SK-N-SH treated with all-trans-retinoic acid at 6 μM for 48 hours (cell line): ENCODE measurements at regions not wholly inside any gene's neighbourhood (a gene's known extent, or its start where the extent isn't known, plus 50 kb on each side); places are given as distances from the start of the nearest gene placed in this dataset.

Experiments used
- ATAC-seq: fragments of 200-7000 bp; cut with Tn5 transposase; 3 replicates; pipeline ENCODE4 v1.9.1; 2020; ENCODE audit warnings: mild to moderate bottlenecking, moderate library complexity
- ARNTL ChIP-seq: fragments of 450-650 bp; formaldehyde crosslinking; IDR thresholded peaks from 2 replicates; pipeline ENCODE4 v1.5.0; 2020; ENCODE audit warnings: low read depth, mild to moderate bottlenecking, moderate library complexity, borderline replicate concordance
- BACH2 ChIP-seq: fragments of 250-450 bp; sonication (Bioruptor Pico); IDR thresholded peaks from 2 replicates; pipeline ENCODE4 v1.9.0; 2021; ENCODE audit warnings: mild to moderate bottlenecking, borderline replicate concordance
- CSDC2 ChIP-seq: fragments of 250-450 bp; sonication (Bioruptor Pico); IDR thresholded peaks from 2 replicates; pipeline ENCODE4 v1.5.0; 2020; ENCODE audit warnings: mild to moderate bottlenecking, moderate library complexity
- ESRRG ChIP-seq: fragments of 250-450 bp; sonication (Bioruptor Pico); IDR thresholded peaks from 2 replicates; pipeline ENCODE4 v1.6.1; 2021; ENCODE audit warnings: mild to moderate bottlenecking
- GLIS3 ChIP-seq: fragments of 250-450 bp; sonication (Bioruptor Pico); IDR thresholded peaks from 2 replicates; pipeline ENCODE4 v1.5.0; 2020; ENCODE audit warnings: mild to moderate bottlenecking, moderate library complexity
- ISL1 ChIP-seq: fragments of 250-450 bp; sonication (Bioruptor Pico); IDR thresholded peaks from 2 replicates; pipeline ENCODE4 v2.1.2; 2022; ENCODE audit warnings: mild to moderate bottlenecking, moderate library complexity
- RARB ChIP-seq: fragments of 250-450 bp; sonication (Bioruptor Pico); IDR thresholded peaks from 2 replicates; pipeline ENCODE4 v1.8.0; 2021; ENCODE audit warnings: mild to moderate bottlenecking, moderate library complexity
- SNAI2 ChIP-seq: fragments of 250-450 bp; sonication (Bioruptor Pico); IDR thresholded peaks from 2 replicates; pipeline ENCODE4 v1.5.0; 2020; ENCODE audit warnings: mild to moderate bottlenecking, moderate library complexity
- TCF4 ChIP-seq: fragments of 250-450 bp; sonication (Bioruptor Pico); IDR thresholded peaks from 2 replicates; pipeline ENCODE4 v1.8.0; 2021; ENCODE audit warnings: mild to moderate bottlenecking, moderate library complexity, borderline replicate concordance
- TOX ChIP-seq: fragments of 250-450 bp; sonication (Bioruptor Pico); IDR thresholded peaks from 2 replicates; pipeline ENCODE4 v1.8.0; 2021; ENCODE audit warnings: mild to moderate bottlenecking, moderate library complexity, borderline replicate concordance
- ZC3H10 ChIP-seq: fragments of 250-450 bp; sonication (Bioruptor Pico); IDR thresholded peaks from 2 replicates; pipeline ENCODE4 v1.5.1; 2021; ENCODE audit warnings: mild to moderate bottlenecking, moderate library complexity
- ZFP3 ChIP-seq: fragments of 250-450 bp; sonication (Bioruptor Pico); IDR thresholded peaks from 2 replicates; pipeline ENCODE4 v1.5.0; 2020; ENCODE audit warnings: mild to moderate bottlenecking, moderate library complexity
- ZFP30 ChIP-seq: fragments of 450-650 bp; formaldehyde crosslinking; IDR thresholded peaks from 2 replicates; pipeline ENCODE4 v1.5.0; 2022; ENCODE audit warnings: mild to moderate bottlenecking, moderate library complexity
- ZNF565 ChIP-seq: fragments of 450-650 bp; formaldehyde crosslinking; conservative IDR thresholded peaks from 2 replicates; pipeline ENCODE4 v1.5.0; 2020; ENCODE audit warnings: low read depth, mild to moderate bottlenecking, moderate library complexity
- ZNF70 ChIP-seq: fragments of 450-650 bp; formaldehyde crosslinking; IDR thresholded peaks from 2 replicates; pipeline ENCODE4 v1.5.0; 2020; ENCODE audit warnings: mild to moderate bottlenecking, moderate library complexity
- TF ChIP-seq, protein P1 (sequence below): fragments of 250-450 bp; sonication (Bioruptor Pico); IDR thresholded peaks from 2 replicates; pipeline ENCODE4 v1.5.1; 2020; ENCODE audit warnings: low read depth, mild to moderate bottlenecking, moderate library complexity
- TF ChIP-seq, protein P2 (sequence below): fragments of 250-450 bp; sonication (Bioruptor Pico); IDR thresholded peaks from 2 replicates; pipeline ENCODE4 v1.8.0; 2020; ENCODE audit warnings: mild to moderate bottlenecking, moderate library complexity, borderline replicate concordance
- TF ChIP-seq, protein P3 (sequence below): fragments of 250-450 bp; sonication (Bioruptor Pico); IDR thresholded peaks from 2 replicates; pipeline ENCODE4 v1.5.1; 2021; ENCODE audit warnings: mild to moderate bottlenecking, moderate library complexity
- TF ChIP-seq, protein P4 (sequence below): fragments of 250-450 bp; sonication (Bioruptor Pico); IDR thresholded peaks from 2 replicates; pipeline ENCODE4 v1.8.0; 2021; ENCODE audit warnings: low read depth, mild to moderate bottlenecking, moderate library complexity, borderline replicate concordance

DNA sequence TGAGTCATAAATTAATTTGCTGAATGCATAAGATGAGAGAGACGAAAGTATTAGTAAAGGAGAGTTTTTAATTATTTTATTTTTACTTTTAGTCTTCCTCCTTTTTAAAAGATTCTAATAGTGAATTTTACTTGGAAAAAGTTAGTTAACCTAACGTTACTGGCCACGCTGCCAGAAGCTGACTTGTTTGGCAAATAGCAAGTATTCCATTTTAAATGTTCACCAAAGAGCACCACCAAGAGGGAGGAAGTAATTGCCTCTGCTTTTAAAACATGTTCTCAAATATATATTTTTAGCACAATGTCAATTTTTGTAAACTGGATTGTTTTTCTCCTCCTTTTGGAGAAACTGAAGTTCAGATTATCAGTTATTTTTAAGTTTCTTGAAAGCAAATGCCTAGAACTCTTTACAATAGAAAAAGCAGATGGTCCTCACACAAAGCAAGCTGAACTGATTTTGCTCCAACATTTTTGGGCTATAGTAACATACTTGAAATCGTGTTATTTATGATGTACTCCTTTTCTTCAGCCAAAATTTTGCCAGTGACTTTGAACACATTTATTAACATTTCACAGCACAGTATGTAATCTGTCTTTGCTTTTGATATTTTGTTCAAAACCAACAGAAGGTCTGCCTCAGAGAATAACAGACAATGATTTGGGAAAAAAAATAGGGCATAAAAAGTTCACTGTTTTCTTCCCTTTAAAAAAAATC is 1311.0 kb upstream of the FAM98A start:
- ATAC-seq = no peak
- TF ChIP-seq, protein P1, sequence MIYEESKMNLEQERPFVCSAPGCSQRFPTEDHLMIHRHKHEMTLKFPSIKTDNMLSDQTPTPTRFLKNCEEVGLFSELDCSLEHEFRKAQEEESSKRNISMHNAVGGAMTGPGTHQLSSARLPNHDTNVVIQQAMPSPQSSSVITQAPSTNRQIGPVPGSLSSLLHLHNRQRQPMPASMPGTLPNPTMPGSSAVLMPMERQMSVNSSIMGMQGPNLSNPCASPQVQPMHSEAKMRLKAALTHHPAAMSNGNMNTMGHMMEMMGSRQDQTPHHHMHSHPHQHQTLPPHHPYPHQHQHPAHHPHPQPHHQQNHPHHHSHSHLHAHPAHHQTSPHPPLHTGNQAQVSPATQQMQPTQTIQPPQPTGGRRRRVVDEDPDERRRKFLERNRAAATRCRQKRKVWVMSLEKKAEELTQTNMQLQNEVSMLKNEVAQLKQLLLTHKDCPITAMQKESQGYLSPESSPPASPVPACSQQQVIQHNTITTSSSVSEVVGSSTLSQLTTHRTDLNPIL (CRISPR knock-in tag) = no peak
- TF ChIP-seq, protein P2, sequence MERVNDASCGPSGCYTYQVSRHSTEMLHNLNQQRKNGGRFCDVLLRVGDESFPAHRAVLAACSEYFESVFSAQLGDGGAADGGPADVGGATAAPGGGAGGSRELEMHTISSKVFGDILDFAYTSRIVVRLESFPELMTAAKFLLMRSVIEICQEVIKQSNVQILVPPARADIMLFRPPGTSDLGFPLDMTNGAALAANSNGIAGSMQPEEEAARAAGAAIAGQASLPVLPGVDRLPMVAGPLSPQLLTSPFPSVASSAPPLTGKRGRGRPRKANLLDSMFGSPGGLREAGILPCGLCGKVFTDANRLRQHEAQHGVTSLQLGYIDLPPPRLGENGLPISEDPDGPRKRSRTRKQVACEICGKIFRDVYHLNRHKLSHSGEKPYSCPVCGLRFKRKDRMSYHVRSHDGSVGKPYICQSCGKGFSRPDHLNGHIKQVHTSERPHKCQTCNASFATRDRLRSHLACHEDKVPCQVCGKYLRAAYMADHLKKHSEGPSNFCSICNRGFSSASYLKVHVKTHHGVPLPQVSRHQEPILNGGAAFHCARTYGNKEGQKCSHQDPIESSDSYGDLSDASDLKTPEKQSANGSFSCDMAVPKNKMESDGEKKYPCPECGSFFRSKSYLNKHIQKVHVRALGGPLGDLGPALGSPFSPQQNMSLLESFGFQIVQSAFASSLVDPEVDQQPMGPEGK = no peak

DNA sequence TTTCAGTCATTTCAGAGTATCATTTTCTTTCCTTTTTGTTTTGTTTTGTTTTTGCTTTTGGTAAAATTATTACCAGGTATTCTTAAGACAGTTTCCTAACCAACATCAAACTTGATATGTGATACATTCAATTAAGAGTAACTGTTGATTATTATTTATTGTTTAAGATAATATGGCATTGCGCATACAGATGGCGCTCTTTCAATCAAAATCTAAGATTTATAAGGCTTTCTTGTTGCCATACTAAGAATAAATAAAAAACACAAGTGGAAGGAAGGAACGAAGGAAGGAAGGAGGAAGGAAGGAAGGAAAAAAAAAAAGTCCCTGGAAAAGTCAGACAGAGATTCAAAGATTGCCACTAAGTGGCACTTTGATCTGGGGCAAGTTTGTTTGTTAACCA is 1308.7 kb upstream of the FAM98A start:
- TF ChIP-seq, protein P2 = no peak
- no peak for TF ChIP-seq TCF4
- TF ChIP-seq BACH2 (CRISPR knock-in tag) = no peak
- TF ChIP-seq ISL1 (CRISPR knock-in tag) = no peak
- TF ChIP-seq ZFP30 (CRISPR knock-in tag) = no peak
- TF ChIP-seq, protein P3, sequence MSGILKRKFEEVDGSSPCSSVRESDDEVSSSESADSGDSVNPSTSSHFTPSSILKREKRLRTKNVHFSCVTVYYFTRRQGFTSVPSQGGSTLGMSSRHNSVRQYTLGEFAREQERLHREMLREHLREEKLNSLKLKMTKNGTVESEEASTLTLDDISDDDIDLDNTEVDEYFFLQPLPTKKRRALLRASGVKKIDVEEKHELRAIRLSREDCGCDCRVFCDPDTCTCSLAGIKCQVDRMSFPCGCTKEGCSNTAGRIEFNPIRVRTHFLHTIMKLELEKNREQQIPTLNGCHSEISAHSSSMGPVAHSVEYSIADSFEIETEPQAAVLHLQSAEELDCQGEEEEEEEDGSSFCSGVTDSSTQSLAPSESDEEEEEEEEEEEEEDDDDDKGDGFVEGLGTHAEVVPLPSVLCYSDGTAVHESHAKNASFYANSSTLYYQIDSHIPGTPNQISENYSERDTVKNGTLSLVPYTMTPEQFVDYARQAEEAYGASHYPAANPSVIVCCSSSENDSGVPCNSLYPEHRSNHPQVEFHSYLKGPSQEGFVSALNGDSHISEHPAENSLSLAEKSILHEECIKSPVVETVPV (CRISPR knock-in tag) = no peak
- no peak for TF ChIP-seq SNAI2 (CRISPR knock-in tag)
- no peak for TF ChIP-seq ZNF565 (CRISPR knock-in tag)
- TF ChIP-seq, protein P1 (CRISPR knock-in tag) = no peak
- TF ChIP-seq GLIS3 (CRISPR knock-in tag) = no peak
- TF ChIP-seq ESRRG (CRISPR knock-in tag) = no peak
- no peak for TF ChIP-seq ZFP3
- TF ChIP-seq ZNF70 (CRISPR knock-in tag) = no peak
- TF ChIP-seq CSDC2 (CRISPR knock-in tag) = no peak
- no peak for TF ChIP-seq RARB
- TF ChIP-seq, protein P4, sequence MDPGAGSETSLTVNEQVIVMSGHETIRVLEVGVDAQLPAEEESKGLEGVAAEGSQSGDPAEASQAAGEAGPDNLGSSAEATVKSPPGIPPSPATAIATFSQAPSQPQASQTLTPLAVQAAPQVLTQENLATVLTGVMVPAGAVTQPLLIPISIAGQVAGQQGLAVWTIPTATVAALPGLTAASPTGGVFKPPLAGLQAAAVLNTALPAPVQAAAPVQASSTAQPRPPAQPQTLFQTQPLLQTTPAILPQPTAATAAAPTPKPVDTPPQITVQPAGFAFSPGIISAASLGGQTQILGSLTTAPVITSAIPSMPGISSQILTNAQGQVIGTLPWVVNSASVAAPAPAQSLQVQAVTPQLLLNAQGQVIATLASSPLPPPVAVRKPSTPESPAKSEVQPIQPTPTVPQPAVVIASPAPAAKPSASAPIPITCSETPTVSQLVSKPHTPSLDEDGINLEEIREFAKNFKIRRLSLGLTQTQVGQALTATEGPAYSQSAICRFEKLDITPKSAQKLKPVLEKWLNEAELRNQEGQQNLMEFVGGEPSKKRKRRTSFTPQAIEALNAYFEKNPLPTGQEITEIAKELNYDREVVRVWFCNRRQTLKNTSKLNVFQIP (CRISPR knock-in tag) = no peak
- TF ChIP-seq ZC3H10 (CRISPR knock-in tag) = no peak
- no peak for TF ChIP-seq TOX (CRISPR knock-in tag)
- TF ChIP-seq ARNTL = no peak
- ATAC-seq = no peak

DNA sequence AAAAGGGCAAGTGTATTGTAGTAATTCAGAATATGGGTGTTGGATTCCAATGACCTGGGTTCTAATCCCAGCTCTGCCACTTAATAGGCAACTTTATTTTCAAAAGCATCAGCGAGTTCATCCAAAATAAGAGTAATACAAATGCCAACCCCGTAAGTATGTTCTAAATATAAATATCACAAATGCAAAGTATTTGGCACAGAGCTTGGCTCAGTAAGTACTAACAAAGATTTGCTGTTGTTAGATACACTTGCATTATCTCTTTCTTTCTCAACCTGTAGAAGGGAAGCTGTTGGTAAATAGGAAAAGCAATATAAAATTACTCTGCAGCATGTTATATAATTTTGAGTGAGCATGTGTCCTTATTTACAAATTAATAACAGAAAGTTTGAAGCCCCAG is 1302.6 kb upstream of the FAM98A start:
- TF ChIP-seq TCF4 (no peak), ZFP3 (no peak), TOX (CRISPR knock-in tag) (no peak)
- ATAC-seq = no peak

DNA sequence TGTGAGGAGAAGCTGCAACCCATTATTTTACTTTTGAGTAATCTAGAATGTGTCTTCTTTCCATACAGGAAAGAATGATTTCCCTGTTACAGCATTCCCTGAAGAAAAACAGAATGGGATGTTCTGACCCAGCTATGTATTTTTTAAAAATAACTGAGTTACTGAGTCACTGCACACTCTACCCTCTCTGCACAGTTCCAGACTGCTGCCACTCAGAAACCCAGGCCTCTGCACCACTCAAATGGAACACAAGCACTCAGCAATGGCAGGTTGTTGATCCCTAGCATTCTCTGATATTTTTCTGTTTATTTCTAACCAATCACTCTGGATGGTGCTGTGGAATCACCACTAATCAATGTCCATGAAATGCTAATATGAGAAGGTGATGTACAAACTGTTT is 1300.0 kb upstream of the FAM98A start:
- ATAC-seq = no peak
- TF ChIP-seq TCF4 = no peak
- TF ChIP-seq, protein P3 (CRISPR knock-in tag) = no peak
